Astrocyte (in vitro differentiated cells and primary cell): ENCODE measurements at regions not wholly inside any gene's neighbourhood (a gene's known extent, or its start where the extent isn't known, plus 50 kb on each side); places are given as distances from the start of the nearest gene placed in this dataset.

Source experiments
- DNase-seq: peaks from one replicate; pipeline ENCODE4 v3.0.0-alpha.2; 2010; ENCODE audit warnings: low read depth
- FAIRE-seq: peaks from 2 replicates; lab custom pipeline; 2011; peaks lifted over from hg19 to GRCh38; lab: Jason Lieb, UNC
- H2AFZ ChIP-seq: 2 replicates; pipeline ENCODE4 v1.6.0; 2012; ENCODE audit warnings: low read depth, low read length, inconsistent platforms
- H3K27ac ChIP-seq: 2 replicates; pipeline ENCODE4 v1.5.1; 2011; ENCODE audit warnings: low read depth, low read length, inconsistent platforms
- H3K27me3 ChIP-seq: 2 replicates; pipeline ENCODE4 v1.6.0; 2011; ENCODE audit warnings: low read length, inconsistent platforms; ENCODE audit not compliant: insufficient read depth
- H3K36me3 ChIP-seq: 2 replicates; pipeline ENCODE4 v1.5.1; 2011; ENCODE audit warnings: low read length, inconsistent platforms; ENCODE audit not compliant: insufficient read depth
- H3K4me1 ChIP-seq: 2 replicates; pipeline ENCODE4 v1.5.1; 2011; ENCODE audit warnings: low read length, inconsistent platforms; ENCODE audit not compliant: insufficient read depth
- H3K4me2 ChIP-seq: 2 replicates; pipeline ENCODE4 v1.6.0; 2012; ENCODE audit warnings: low read length, inconsistent platforms
- H3K4me3 ChIP-seq: 2 replicates; pipeline ENCODE4 v1.5.1; 2011; ENCODE audit warnings: low read depth, mild to moderate bottlenecking, low read length, inconsistent platforms; ENCODE audit not compliant: insufficient read depth
- H3K79me2 ChIP-seq: 2 replicates; pipeline ENCODE4 v1.6.0; 2012; ENCODE audit warnings: mild to moderate bottlenecking, low read length, inconsistent platforms; ENCODE audit not compliant: insufficient read depth
- H3K9ac ChIP-seq: 2 replicates; pipeline ENCODE4 v1.6.0; 2012; ENCODE audit warnings: mild to moderate bottlenecking, low read length, inconsistent platforms
- H3K9me3 ChIP-seq: 2 replicates; pipeline ENCODE4 v1.5.1; 2012; ENCODE audit warnings: low read depth, mild to moderate bottlenecking, low read length, inconsistent platforms; ENCODE audit not compliant: insufficient read depth
- H4K20me1 ChIP-seq: 2 replicates; pipeline ENCODE4 v1.6.0; 2012; ENCODE audit warnings: low read length, inconsistent platforms; ENCODE audit not compliant: insufficient read depth
- H3K27ac Mint-ChIP-seq: one replicate; pipeline ENCODE4 v1.8.0; 2021; ENCODE audit warnings: mild to moderate bottlenecking, mixed read lengths; ENCODE audit not compliant: unreplicated experiment
- H3K27me3 Mint-ChIP-seq: one replicate; pipeline ENCODE4 v1.8.0; 2021; ENCODE audit warnings: low read depth, mixed read lengths; ENCODE audit not compliant: unreplicated experiment
- H3K36me3 Mint-ChIP-seq: one replicate; pipeline ENCODE4 v1.8.0; 2021; ENCODE audit warnings: low read depth, mixed read lengths; ENCODE audit not compliant: unreplicated experiment
- H3K4me1 Mint-ChIP-seq: one replicate; pipeline ENCODE4 v1.8.0; 2021; ENCODE audit warnings: low read depth, mixed read lengths; ENCODE audit not compliant: unreplicated experiment
- H3K4me3 Mint-ChIP-seq: one replicate; pipeline ENCODE4 v1.8.0; 2021; ENCODE audit warnings: mild to moderate bottlenecking, moderate library complexity, mixed read lengths; ENCODE audit not compliant: unreplicated experiment
- H3K9me3 Mint-ChIP-seq: one replicate; pipeline ENCODE4 v1.8.0; 2021; ENCODE audit warnings: mild to moderate bottlenecking, mixed read lengths; ENCODE audit not compliant: unreplicated experiment
- EZH2 ChIP-seq: IDR thresholded peaks from 2 replicates; pipeline ENCODE4 v1.6.1; 2012; ENCODE audit warnings: mild to moderate bottlenecking, low read length, inconsistent platforms; ENCODE audit not compliant: insufficient read depth
- TF ChIP-seq, protein P1 (sequence below): IDR thresholded peaks from 2 replicates; pipeline ENCODE4 v1.5.1; 2011; ENCODE audit warnings: low read depth, mild to moderate bottlenecking, inconsistent platforms, low read length, moderate library complexity; ENCODE audit not compliant: insufficient read depth

DNA sequence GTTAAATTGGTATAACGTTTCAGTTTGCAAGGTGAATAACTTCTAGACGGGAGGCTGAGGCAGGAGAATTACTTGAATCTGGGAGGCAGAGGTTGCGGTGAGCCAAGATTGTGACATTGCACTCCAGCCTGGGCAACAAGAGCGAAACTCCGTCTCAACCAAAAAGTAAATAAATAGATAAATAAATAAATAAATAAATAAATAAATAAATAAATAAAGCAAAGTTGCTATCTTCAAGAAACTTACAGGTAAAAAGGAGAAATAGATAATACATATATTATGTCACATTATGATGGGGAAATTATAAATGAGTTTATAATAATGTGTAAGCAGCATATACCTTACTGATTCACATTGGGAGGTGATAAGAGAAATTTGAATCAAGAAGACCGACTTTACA lies 1966.0 kb downstream of the PCDH7 start:
- Histone ChIP-seq H3K4me1 (no peaks in the 10 kb centered on the region), H3K27ac (no peak overlapping the region), H3K27me3 (no peaks in the 10 kb centered on the region), H3K4me2 (no peak overlapping the region), H4K20me1 (no peaks in the 10 kb centered on the region), H3K9me3 (no peaks in the 10 kb centered on the region), H2AFZ (no peak overlapping the region), H3K9ac (no peak overlapping the region), H3K36me3 (no peaks in the 10 kb centered on the region), H3K4me3 (no peak overlapping the region), H3K79me2 (no peaks in the 10 kb centered on the region)
- TF ChIP-seq, protein P1, sequence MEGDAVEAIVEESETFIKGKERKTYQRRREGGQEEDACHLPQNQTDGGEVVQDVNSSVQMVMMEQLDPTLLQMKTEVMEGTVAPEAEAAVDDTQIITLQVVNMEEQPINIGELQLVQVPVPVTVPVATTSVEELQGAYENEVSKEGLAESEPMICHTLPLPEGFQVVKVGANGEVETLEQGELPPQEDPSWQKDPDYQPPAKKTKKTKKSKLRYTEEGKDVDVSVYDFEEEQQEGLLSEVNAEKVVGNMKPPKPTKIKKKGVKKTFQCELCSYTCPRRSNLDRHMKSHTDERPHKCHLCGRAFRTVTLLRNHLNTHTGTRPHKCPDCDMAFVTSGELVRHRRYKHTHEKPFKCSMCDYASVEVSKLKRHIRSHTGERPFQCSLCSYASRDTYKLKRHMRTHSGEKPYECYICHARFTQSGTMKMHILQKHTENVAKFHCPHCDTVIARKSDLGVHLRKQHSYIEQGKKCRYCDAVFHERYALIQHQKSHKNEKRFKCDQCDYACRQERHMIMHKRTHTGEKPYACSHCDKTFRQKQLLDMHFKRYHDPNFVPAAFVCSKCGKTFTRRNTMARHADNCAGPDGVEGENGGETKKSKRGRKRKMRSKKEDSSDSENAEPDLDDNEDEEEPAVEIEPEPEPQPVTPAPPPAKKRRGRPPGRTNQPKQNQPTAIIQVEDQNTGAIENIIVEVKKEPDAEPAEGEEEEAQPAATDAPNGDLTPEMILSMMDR, result no peak
- no peak for TF ChIP-seq EZH2
- H3K27me3 Mint-ChIP-seq, result no peaks in the 10 kb centered on the region
- H3K4me3 Mint-ChIP-seq, result no peak overlapping the region
- no peak overlapping the region for H3K27ac Mint-ChIP-seq
- H3K9me3 Mint-ChIP-seq, result no peaks in the 10 kb centered on the region
- DNase-seq (no peak), FAIRE-seq (no peak)
- no peaks in the 10 kb centered on the region for H3K4me1 Mint-ChIP-seq
- no peaks in the 10 kb centered on the region for H3K36me3 Mint-ChIP-seq

DNA sequence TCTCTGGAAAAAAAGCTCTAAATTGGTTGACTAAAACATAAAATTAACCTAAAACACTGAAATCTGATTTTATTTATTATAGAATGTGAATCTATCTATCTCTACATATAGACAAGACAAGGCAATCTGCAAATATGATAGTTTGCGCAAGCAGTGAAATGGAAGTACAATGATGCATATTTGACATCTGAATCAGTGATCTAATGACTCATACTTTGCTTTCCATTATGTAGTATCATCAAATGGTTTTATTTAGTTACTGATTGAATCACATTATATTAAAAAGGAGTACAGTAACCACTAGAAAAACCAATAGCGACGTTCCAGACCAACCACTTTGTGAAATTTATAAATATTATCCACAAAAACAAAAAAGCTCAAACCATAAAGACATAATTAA lies 1969.3 kb downstream of the PCDH7 start:
- H3K4me1 Mint-ChIP-seq, result no peaks in the 10 kb centered on the region
- no peaks in the 10 kb centered on the region for H4K20me1 ChIP-seq
- H3K4me2 ChIP-seq, result no peak overlapping the region
- no peak for FAIRE-seq
- no peak overlapping the region for H3K4me3 ChIP-seq
- H3K27me3 ChIP-seq, result no peaks in the 10 kb centered on the region
- no peak for DNase-seq
- H3K4me3 Mint-ChIP-seq, result no peak overlapping the region
- H3K27ac ChIP-seq, result no peak overlapping the region
- no peaks in the 10 kb centered on the region for H3K36me3 ChIP-seq
- no peak overlapping the region for H3K9ac ChIP-seq
- TF ChIP-seq EZH2, result no peak
- TF ChIP-seq, protein P1, result no peak
- no peak overlapping the region for H3K27ac Mint-ChIP-seq
- no peaks in the 10 kb centered on the region for H3K9me3 ChIP-seq
- H2AFZ ChIP-seq, result no peak overlapping the region
- H3K9me3 Mint-ChIP-seq, result no peaks in the 10 kb centered on the region
- H3K27me3 Mint-ChIP-seq, result no peaks in the 10 kb centered on the region
- H3K79me2 ChIP-seq, result no peaks in the 10 kb centered on the region
- H3K4me1 ChIP-seq, result no peaks in the 10 kb centered on the region
- no peaks in the 10 kb centered on the region for H3K36me3 Mint-ChIP-seq

DNA sequence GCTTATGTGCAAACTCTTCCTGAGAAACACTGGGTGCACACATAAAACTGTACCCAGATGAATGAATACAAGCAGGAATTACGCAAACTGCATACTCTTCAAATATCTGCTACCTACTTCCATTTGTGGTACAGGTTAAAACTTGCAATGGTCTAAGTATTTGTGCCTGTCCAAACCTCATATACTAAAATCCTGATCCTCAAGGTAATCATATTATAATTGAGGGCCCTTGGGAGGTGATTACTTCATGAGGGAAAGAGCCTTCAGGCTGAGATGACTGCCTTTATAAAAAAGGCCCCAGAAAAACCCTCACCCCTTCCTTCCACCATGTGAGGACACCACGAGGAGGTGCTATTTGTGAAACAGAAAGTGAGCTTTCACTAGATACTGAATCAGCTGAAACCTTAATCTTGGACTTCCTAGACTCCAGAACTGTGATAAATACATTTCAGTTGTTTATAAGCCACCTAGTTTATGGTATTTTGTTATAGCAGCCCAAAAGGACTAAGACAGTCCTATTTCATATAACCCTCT lies 1977.2 kb downstream of the PCDH7 start:
- no peak overlapping the region for H3K9ac ChIP-seq
- Mint-ChIP-seq H3K27ac (no peak overlapping the region), H3K36me3 (no peaks in the 10 kb centered on the region), H3K9me3 (no peaks in the 10 kb centered on the region), H3K27me3 (no peaks in the 10 kb centered on the region), H3K4me1 (no peaks in the 10 kb centered on the region), H3K4me3 (no peak overlapping the region)
- TF ChIP-seq, protein P1, result no peak
- no peak for TF ChIP-seq EZH2
- no peaks in the 10 kb centered on the region for H3K79me2 ChIP-seq
- no peaks in the 10 kb centered on the region for H3K36me3 ChIP-seq
- H3K4me1 ChIP-seq, result no peaks in the 10 kb centered on the region
- no peak for FAIRE-seq
- no peak overlapping the region for H3K4me3 ChIP-seq
- H3K4me2 ChIP-seq, result no peak overlapping the region
- H4K20me1 ChIP-seq, result no peaks in the 10 kb centered on the region
- H3K27me3 ChIP-seq, result no peaks in the 10 kb centered on the region
- DNase-seq, result no peak
- H2AFZ ChIP-seq, result no peak overlapping the region
- H3K27ac ChIP-seq, result no peak overlapping the region
- H3K9me3 ChIP-seq, result no peaks in the 10 kb centered on the region
